ENCODE measurements at regions not wholly inside any gene's neighbourhood (a gene's known extent, or its start where the extent isn't known, plus 50 kb on each side); places are given as distances from the start of the nearest gene placed in this dataset.

- TF ChIP-seq, protein P1, sequence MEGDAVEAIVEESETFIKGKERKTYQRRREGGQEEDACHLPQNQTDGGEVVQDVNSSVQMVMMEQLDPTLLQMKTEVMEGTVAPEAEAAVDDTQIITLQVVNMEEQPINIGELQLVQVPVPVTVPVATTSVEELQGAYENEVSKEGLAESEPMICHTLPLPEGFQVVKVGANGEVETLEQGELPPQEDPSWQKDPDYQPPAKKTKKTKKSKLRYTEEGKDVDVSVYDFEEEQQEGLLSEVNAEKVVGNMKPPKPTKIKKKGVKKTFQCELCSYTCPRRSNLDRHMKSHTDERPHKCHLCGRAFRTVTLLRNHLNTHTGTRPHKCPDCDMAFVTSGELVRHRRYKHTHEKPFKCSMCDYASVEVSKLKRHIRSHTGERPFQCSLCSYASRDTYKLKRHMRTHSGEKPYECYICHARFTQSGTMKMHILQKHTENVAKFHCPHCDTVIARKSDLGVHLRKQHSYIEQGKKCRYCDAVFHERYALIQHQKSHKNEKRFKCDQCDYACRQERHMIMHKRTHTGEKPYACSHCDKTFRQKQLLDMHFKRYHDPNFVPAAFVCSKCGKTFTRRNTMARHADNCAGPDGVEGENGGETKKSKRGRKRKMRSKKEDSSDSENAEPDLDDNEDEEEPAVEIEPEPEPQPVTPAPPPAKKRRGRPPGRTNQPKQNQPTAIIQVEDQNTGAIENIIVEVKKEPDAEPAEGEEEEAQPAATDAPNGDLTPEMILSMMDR (IDR thresholded peaks at IDR 0.05; ENCODE audit: control extremely low read depth in 1 of 3, insufficient read depth in 1 of 3, low read depth in 1 of 3, low read length in 3 of 3) = no peak
- TF ChIP-seq POLR2A (IDR thresholded peaks at IDR 0.05; ENCODE audit: control extremely low read depth in 1 of 2, low read depth in 2 of 2, low read length in 2 of 2) = no peak
Measured at GRCh38 chr3:11733914-11734313, 90.2 kb upstream of the VGLL4 start.
